SK-MEL-5 (cell line): ENCODE measurements at regions not wholly inside any gene's neighbourhood (a gene's known extent, or its start where the extent isn't known, plus 50 kb on each side); places are given as distances from the start of the nearest gene placed in this dataset.

Experiments used
- DNase-seq: peaks from one replicate; pipeline ENCODE4 v3.0.0-alpha.2; 2016; ENCODE audit warnings: low read depth, low spot score
- in situ Hi-C: cut with HindIII; loops from 2 replicates; pipeline ENCODE4 v1.10.0; 2016; ENCODE audit warnings: low sequenced_read_pairs, high pct_unique_total_duplicates, low pct_unique_long_range_greater_than_20kb

DNA sequence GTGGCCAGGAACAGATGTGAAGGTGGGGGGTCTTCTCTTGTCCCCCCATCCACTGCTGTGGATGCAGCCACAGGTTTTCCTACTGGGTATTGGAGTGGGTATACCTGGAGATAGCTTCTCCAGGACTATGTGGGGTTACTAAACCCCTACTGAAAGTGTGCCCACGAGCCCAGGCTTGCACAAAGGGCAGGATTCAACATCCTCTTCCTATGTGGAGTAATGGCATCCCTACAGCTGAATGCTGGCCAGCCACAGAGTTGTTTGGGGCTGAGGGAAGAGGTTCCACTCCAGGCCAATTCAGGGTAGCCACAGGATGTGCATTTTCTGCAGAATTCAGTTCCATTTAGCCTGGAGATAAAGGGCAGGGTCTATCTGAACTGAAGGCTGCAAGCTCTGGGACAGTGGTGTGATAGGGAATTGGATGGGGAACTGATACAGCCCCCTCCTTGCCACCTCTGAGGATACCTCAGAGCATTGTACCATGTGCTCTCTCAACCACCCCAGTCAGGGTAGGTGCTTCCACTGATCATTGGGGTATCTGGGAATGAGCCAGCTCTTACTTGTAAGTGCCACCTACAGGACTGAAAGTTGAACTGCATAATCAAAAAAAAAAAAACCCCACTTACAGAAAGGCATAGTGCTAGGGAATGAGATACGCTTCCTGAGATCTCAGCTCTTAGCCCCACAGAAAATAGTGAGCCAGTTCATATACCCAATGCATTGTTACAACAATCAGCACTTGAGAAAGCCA is 187.1 kb downstream of the KITLG start:
- peak; percentile 70 for DNase-seq
- in situ Hi-C loops: no loop called here

DNA sequence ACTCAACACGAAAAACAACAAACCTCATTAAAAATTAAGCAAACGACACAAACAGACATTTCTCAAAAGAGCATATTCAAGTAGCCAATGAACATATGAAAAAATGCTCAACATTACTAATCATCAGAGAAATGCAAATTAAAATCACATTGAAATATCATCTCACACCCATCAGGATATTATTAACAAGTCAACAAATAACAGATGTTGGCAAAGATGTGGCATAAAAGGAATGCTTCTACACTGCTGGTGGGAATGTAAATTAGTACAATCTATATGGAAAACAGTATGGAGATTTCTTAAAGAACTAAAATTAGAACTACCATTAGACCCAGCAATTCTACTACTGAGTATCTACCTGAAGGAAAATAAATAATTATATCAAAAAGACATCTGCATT is 182.2 kb downstream of the KITLG start:
- in situ Hi-C loops: no loop called here

DNA sequence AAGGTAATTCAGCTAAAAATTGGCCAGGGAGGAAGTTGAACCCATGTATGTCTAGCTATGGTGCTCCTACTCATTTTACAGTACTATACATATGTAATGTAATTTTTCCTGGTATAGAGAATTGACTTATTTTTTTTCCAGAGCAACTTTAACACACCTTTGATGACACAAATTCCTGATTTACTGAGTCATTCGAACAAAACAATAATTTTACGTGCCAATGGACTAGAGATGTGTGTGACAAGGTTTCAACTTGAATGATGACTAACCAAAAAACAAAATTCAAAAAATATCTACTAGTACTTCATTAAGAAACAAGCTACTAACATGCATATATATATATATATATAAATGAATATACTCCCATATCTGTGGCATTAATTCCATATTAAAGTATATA is 180.5 kb downstream of the KITLG start:
- in situ Hi-C loops: no loop called here
- no peak for DNase-seq

More for the DNA sequence above, 182.2 kb downstream of the KITLG start:
- DNase-seq: no peak

DNA sequence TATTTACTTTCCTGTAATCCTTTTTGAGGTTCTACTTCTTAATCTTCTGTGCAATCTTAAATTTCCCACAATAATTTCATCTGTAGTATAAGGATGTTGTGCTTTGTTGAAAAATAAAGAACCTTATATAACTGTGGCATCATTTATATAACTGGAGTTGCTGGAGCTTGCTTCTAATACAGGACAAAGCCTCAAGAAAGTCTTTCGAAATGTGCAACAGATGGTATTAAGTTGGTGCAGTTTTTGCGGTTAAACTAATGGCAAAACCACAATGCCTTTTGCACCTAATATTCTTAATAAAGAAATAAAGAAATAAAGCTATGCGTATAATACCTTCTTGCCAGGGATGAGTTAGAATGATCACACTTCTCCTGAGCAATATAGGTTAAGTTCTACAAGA is 180.0 kb downstream of the KITLG start:
- DNase-seq: no peak

DNA sequence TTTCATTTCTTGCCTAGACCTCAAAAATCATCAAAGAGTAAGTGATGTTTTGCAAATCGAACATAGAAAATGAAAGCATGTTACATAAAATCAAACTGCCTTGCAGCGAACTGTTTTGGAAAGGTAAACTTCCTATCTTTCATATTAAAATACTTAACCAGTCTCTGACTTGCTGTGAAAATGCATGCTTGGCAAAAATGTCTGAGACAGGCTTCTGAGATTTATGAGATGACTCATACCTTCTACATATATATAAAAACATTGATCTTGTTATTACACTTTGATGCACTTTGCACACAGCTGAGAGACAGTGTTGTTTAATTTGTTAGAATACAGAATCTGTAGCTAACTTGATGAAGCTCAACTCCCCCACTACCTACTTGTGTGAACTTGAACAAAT is 179.1 kb downstream of the KITLG start:
- no peak for DNase-seq
- in situ Hi-C loops: no loop called here

More for the DNA sequence above, 180.0 kb downstream of the KITLG start:
- in situ Hi-C loops: no loop called here

DNA sequence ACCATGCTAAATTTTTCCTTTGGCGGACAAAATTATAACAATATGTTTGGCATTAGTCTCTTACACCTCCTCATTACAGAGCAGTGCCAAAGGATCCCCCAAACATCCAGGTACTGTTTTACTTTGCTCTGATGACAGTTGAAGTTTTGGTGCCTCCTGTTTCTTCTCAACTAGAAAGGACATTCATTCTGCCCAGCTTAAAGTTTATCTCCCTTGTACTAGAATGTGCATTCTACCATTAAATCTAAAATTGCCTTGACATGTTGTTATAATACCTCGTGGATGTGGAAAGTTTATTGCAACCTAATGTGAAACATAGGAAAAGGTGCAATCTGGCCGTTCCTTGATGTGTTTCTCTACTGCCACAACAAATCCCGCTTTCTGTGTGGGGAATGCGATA is 173.4 kb downstream of the KITLG start:
- in situ Hi-C loops: no loop called here
- DNase-seq: no peak

DNA sequence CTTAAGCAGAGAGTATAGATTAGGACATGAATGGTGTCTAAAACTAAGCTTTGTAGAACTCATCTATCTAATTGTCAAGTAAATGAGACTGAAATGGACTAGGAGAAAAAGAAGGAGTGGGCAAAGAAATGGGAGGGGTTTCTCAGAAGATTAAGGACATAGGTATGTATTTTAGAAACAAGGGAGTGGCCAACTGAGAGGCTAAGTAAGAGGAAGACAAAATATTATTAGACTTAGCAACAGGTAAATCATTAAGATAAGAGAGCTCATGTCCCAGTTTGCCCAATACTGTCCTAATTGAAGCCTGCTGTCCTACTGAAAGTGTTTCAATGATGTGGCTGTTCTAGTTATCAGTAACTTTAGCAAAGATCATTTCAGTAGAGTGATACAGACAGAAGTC is 171.4 kb downstream of the KITLG start:
- in situ Hi-C loops: no loop called here
- DNase-seq: no peak

DNA sequence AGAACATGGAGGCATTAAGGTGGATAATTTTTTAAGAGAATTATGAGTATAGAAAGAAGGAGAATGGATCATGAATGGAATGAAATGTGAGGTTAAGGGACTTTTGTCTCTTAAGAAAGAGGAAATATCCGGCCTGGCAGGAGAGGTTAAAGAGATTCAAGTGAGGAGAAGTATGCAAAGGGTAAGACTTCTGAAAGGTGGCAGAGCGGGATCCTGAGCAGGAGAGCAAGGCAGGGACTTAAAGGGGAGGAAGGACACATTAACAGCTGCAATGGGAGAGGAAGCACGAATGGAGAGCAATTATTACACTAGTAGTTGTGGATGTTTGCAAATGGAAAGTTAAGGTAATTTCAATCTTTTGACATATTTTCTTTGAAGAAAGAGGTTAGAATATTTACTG is 171.0 kb downstream of the KITLG start:
- no peak for DNase-seq
- in situ Hi-C loops: no loop called here

DNA sequence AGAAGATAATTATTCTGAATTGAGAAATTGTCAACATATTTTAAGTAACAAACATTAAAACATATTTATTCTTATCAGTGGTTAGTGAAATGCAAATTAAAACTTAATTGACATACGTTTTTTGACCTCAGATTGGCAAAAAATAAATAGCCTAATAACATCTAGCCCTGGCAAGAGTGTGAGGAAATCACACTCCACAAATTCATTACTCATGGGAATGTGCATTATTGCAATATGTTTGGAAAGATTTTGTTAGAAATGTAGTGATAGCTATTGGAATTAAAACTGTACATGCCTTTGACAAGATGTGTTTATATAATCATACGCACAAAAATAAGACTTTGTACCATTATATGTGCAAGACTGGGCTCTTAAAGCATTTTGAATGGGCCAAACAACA is 168.6 kb downstream of the KITLG start:
- in situ Hi-C loops: no loop called here
- DNase-seq: no peak

DNA sequence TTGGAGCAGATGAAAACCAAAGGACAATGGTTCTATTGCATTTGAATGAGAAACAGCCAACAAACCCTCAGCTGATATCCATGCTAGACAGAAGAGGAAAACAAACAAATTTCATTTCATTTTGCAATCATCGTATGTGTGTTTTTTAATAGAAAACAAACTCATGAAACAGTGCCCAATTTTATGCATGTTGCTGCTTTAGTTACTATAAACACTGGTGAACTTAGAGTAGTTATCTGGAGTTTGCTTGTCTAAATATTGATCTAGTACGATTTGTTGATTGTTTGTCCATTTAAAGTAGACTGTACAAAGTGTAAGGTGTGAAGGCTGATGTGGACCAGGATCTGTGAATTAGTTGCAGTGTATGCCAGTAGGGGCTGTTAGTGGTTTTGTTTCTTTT is 166.6 kb downstream of the KITLG start:
- in situ Hi-C loops: no loop called here
- DNase-seq: no peak

DNA sequence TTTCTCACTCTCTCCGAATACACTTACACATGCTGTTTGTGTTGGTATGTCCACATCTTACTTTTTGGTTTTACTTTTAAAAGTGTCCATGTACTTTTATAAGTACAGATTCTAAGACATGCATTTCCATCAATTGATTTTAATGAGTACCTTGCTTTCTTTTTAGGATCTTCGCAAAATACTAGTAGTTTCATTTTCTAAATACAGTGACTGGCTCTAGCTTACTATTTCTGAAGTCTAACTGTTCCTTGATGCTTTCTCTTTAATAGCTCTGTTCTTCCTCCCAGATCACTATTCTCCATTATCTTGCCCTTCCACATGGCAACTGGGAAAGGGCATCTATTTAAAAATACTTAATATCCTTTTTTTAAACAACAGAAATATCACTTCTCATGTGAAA is 164.1 kb downstream of the KITLG start:
- DNase-seq: no peak
- in situ Hi-C loops: no loop called here

DNA sequence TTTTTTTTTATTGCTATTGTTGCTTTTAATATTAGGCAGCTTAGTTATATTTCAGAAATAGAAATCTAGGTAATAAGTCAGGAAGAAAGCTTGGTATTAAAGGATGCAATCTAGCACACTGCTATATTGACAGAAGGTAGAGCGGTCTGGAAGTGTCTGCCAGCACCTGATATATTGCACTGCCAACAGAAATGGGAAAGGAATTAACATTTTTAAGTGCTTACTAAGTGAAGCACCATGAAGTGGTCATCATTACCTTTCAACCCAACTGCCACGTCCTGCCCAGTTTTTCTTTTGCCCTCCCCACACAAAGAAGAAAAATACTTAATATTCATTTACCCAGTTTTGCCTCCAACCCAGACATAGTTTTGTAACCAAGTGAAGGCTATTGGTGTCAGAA is 163.5 kb downstream of the KITLG start:
- in situ Hi-C loops: no loop called here
- no peak for DNase-seq

DNA sequence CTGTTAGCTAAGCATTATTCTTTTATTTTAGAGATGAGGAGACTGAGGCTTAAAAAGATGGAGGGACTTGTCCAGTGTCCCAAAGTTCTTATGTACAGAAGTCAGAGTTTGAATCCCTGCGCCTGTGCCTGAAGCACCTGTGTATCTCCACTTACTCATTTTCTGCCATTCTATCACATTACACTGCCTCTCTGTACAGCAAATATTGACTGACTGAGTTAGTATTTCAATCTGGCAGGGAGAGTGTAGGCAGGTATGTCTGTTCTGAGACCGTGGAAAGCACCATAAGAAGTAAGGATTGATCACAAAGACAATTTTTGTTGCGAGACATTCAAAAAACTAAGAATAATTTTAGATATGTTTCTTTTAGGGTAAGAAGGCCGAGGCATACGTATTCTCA is 162.7 kb downstream of the KITLG start:
- in situ Hi-C loops: no loop called here
- no peak for DNase-seq

DNA sequence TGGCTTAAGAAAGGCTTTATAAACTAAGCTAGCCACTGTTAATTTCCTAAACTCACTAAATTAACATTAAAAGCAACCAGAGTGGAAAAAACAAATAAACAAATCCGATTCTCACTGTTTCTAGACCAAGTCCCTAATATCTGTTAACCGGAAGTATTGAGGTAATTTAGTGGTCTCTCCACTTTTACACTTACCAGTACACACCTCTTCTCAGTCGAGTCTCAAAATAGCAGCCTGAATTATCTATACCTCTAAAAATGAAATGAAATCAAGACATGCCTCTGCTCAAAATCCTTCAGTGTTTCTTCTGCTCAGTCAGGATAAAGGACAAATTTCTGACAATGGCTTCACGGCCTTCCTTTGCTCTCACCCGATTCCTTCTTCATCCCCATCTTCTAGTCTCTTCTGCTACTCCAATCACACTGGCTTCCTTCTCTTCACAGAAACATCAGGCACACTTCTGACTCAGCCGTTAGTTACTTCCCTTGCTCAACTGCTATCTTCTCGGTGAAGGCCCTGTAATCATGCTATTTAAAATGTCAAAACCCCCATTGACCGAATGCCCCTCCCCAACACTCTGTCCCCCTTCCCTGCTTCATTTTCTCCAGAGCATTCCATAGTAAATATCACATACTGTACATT is 161.3 kb downstream of the KITLG start:
- no peak for DNase-seq
- in situ Hi-C loops: no loop called here

DNA sequence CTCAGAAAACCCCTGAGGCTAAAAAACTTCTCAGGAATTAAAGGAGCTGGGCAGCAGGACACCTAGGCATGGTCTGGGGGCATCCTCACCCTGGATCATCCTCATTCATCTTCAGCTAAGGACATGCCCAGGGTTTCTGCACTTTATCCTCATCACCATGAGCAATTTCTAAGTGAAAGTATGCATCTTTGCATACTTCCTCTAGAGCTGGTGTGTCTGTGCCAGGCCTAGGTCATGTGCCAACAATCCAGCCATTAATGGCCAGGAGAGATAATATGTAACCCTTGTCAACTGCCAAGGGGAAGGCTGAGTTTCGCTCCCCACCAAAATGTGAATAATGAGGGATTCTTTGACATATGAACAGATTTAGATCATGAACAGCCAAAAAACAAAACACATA is 160.5 kb downstream of the KITLG start:
- no peak for DNase-seq
- in situ Hi-C loops: no loop called here

DNA sequence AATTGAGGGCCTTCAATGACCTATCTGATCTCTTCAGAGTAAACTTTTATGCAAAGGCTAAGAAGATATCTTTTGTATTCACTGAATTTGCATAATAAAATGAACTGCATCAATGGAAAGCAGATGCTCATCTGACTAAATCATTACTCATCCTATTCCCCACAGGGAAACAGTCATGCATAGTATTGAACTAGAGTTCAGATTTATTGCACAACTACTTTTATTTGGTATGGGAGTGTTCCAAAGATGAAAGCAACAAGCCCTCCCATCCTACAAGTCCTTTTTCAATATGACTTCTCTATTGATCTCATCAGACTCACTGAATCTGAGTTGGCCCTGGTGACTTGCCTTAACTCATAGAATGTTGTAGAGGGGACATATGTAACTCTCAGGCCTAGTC is 159.8 kb downstream of the KITLG start:
- no peak for DNase-seq
- in situ Hi-C loops: no loop called here

DNA sequence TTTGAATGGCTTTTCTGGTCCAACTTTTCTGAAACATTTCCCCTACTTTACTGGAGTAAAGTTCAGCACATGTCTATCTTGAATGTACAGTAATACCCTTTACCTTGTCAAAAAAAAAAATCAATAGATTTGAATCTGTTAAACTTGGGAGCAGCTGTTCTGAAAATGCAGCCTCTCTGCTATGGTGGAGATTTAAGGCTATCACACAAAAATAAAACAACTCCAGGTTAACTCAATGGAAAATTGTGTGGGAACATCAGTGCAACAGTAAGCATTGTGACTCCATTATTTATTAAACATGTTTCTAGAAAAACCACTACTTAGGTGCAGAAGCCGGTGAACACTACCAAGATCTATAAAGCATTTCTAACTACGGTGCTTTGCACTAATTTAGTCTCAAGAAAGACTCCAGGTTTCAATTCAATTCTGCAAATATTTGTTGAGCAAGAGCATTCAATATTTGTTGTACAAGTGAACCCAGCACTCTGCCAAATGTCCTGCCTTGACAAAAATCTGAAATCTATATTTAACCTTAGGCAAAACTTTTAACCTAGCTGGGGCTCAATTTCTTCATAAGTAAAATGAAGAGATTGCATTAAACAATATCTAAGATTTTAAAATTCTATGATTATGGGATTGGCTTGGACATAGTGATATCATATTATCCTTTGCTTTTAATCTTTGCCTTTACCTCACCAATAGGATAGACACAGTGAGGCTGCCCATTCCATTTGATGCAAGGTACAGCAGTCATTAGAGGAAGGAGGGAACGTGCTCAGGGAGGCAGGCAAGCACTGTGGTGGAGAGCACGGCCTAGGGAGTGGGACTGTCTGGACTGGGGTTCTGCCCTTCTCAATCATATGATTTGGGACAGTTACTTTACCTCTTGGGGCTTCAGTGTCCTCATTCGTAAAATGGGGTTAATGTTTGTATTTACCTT is 155.2 kb downstream of the KITLG start:
- in situ Hi-C loops: no loop called here
- DNase-seq: no peak

DNA sequence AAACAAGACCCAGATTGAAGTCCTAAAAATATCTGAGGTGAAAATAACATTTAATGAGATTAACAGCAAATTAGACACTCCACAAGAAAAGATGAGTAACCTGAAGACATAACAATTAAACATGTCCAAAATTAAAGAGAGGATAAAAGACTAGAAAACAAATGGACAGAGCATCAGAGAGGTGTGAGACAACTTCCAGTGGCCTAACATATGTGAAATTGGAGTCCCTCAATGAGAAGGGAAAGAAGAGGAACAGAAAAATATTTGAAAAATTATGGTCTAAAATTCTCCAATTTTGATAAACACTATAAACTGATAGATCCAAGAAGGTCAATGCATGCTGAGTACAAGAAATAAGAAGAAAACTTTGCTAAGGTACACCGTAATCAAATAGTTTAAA is 151.9 kb downstream of the KITLG start:
- in situ Hi-C loops: no loop called here

More for the DNA sequence above, 151.9 kb downstream of the KITLG start:
- no peak for DNase-seq
